MCF 10A (cell line): ENCODE measurements at regions not wholly inside any gene's neighbourhood (a gene's known extent, or its start where the extent isn't known, plus 50 kb on each side); places are given as distances from the start of the nearest gene placed in this dataset.

Source experiments
- BruUV-seq: library from RNA; stranded (reverse); fragments of 400-500 nt; replicated peaks from 2 replicates; lab custom pipeline; 2021; lab: Mats Ljungman, UMichigan
- CTCF ChIA-PET: fragments of 300-600 bp; sonication (Branson Sonifier 250); formaldehyde crosslinking; extraction: SDS; loops from one replicate; lab custom pipeline; 2021; ENCODE audit warnings: antibody characterized with exemption, inconsistent platforms; lab: Yijun Ruan, JAX
- POLR2A ChIA-PET: fragments of 300-600, 350-650 bp; sonication (Branson Sonifier 250); formaldehyde crosslinking; extraction: SDS; loops from one replicate; lab custom pipeline; 2020; ENCODE audit warnings: antibody characterized with exemption, inconsistent platforms; lab: Yijun Ruan, JAX
- DNase-seq: peaks from one replicate; pipeline ENCODE4 v3.0.0-alpha.2; 2018; ENCODE audit not compliant: unreplicated experiment
- H3K27ac Mint-ChIP-seq: one replicate; pipeline ENCODE4 v1.8.0; 2022; ENCODE audit warnings: mild to moderate bottlenecking, low read depth, mixed read lengths; ENCODE audit not compliant: unreplicated experiment
- H3K27me3 Mint-ChIP-seq: one replicate; pipeline ENCODE4 v1.8.0; 2022; ENCODE audit warnings: mixed read lengths; ENCODE audit not compliant: insufficient read depth, unreplicated experiment
- H3K36me3 Mint-ChIP-seq: one replicate; pipeline ENCODE4 v1.8.0; 2022; ENCODE audit warnings: mild to moderate bottlenecking, moderate library complexity, mixed read lengths; ENCODE audit not compliant: insufficient read depth, unreplicated experiment
- H3K4me1 Mint-ChIP-seq: one replicate; pipeline ENCODE4 v1.8.0; 2022; ENCODE audit warnings: mixed read lengths; ENCODE audit not compliant: insufficient read depth, unreplicated experiment
- H3K4me3 Mint-ChIP-seq: one replicate; pipeline ENCODE4 v1.8.0; 2022; ENCODE audit warnings: mild to moderate bottlenecking, moderate library complexity, mixed read lengths; ENCODE audit not compliant: unreplicated experiment
- H3K9me3 Mint-ChIP-seq: one replicate; pipeline ENCODE4 v1.8.0; 2022; ENCODE audit warnings: mixed read lengths; ENCODE audit not compliant: unreplicated experiment
- CTCF ChIP-seq: fragments of 200-600 bp; IDR thresholded peaks from one replicate; pipeline ENCODE4 v1.8.0; 2022; ENCODE audit warnings: antibody characterized with exemption, mild to moderate bottlenecking; ENCODE audit not compliant: unreplicated experiment
- intact Hi-C: fragments of 100-400 bp; cut with micrococcal nuclease; formaldehyde crosslinking; loops from 2 replicates; pipeline ENCODE4 v1.14.1; 2022

- H3K9me3 Mint-ChIP-seq, result no peaks in the 10 kb centered on the region
- ChIA-PET CTCF (no interaction called here), POLR2A (interaction anchor here (0.6 kb wide), 1 partner anchor 572 kb away, joined by 3 read pairs; no protein-coding TSS in a partner anchor)
- no peak overlapping the region for H3K4me3 Mint-ChIP-seq
- no TSS peak for BruUV-seq
- no peak overlapping the region for H3K27ac Mint-ChIP-seq
- no peaks in the 10 kb centered on the region for H3K36me3 Mint-ChIP-seq
- H3K27me3 Mint-ChIP-seq, result no peaks in the 10 kb centered on the region
- intact Hi-C loops, result no loop called here
- no peak for TF ChIP-seq CTCF
- no peaks in the 10 kb centered on the region for H3K4me1 Mint-ChIP-seq
- DNase-seq, result peak; percentile 11
Measured at GRCh38 chr17:56034197-56034635, 119.1 kb upstream of the ANKFN1 start.

- H3K9me3 Mint-ChIP-seq, result no peaks in the 10 kb centered on the region
- H3K27ac Mint-ChIP-seq, result no peak overlapping the region
- no peaks in the 10 kb centered on the region for H3K36me3 Mint-ChIP-seq
- ChIA-PET POLR2A (no interaction called here), CTCF (interaction anchor here (0.6 kb wide), 1 partner anchor 678 kb away, joined by 3 read pairs; no protein-coding TSS in a partner anchor)
- no peaks in the 10 kb centered on the region for H3K4me1 Mint-ChIP-seq
- no TSS peak for BruUV-seq
- peaks cover 4% of the 10 kb centered on the region for H3K27me3 Mint-ChIP-seq
- DNase-seq, result no peak
- TF ChIP-seq CTCF, result no peak
- intact Hi-C loops, result no loop called here
- H3K4me3 Mint-ChIP-seq, result no peak overlapping the region
Measured at GRCh38 chr17:56038131-56038530, 115.1 kb upstream of the ANKFN1 start.

- Mint-ChIP-seq H3K9me3 (no peaks in the 10 kb centered on the region), H3K4me3 (no peak overlapping the region), H3K27me3 (peaks cover 39% of the 10 kb centered on the region), H3K27ac (no peak overlapping the region), H3K4me1 (no peaks in the 10 kb centered on the region), H3K36me3 (no peaks in the 10 kb centered on the region)
- no TSS peak for BruUV-seq
- ChIA-PET CTCF (no interaction called here), POLR2A (interaction anchor here (0.5 kb wide), 1 partner anchor 535 kb away, joined by 3 read pairs; no protein-coding TSS in a partner anchor)
- intact Hi-C loops, result no loop called here
- no peak for DNase-seq
- no peak for TF ChIP-seq CTCF
Measured at GRCh38 chr17:56045872-56046271, 107.4 kb upstream of the ANKFN1 start.

GRCh38 chr17:56047331-56047730, 105.9 kb upstream of the ANKFN1 start:
- TF ChIP-seq CTCF, result no peak
- Mint-ChIP-seq H3K27me3 (peaks cover 39% of the 10 kb centered on the region), H3K36me3 (no peaks in the 10 kb centered on the region), H3K4me3 (no peak overlapping the region), H3K4me1 (no peaks in the 10 kb centered on the region), H3K27ac (no peak overlapping the region), H3K9me3 (no peaks in the 10 kb centered on the region)
- no TSS peak for BruUV-seq
- CTCF ChIA-PET, result interaction anchor here (0.6 kb wide), 1 partner anchor 273 kb away, joined by 3 read pairs; no protein-coding TSS in a partner anchor
- intact Hi-C loops, result no loop called here
- DNase-seq, result no peak
- POLR2A ChIA-PET, result no interaction called here
